ENCODE measurements at regions not wholly inside any gene's neighbourhood (a gene's known extent, or its start where the extent isn't known, plus 50 kb on each side); places are given as distances from the start of the nearest gene placed in this dataset.

DNA sequence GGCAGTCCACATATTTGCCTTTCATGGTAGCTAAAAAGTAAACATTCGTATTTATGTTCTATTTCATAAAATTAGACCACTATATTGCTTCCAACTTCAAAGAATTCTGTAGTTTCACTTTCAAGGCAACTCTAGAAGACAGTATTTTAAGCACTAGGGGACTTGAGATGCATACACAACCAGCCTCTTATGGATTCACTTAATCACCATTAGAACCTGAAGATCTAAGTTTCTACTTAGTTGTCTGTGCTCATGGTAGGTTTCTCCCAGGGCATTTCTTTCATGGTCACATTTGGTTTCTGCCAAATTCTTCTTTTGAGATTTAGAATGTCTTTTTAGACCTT, 209.9 kb upstream of the HCCS start:
- TF ChIP-seq, protein P1, sequence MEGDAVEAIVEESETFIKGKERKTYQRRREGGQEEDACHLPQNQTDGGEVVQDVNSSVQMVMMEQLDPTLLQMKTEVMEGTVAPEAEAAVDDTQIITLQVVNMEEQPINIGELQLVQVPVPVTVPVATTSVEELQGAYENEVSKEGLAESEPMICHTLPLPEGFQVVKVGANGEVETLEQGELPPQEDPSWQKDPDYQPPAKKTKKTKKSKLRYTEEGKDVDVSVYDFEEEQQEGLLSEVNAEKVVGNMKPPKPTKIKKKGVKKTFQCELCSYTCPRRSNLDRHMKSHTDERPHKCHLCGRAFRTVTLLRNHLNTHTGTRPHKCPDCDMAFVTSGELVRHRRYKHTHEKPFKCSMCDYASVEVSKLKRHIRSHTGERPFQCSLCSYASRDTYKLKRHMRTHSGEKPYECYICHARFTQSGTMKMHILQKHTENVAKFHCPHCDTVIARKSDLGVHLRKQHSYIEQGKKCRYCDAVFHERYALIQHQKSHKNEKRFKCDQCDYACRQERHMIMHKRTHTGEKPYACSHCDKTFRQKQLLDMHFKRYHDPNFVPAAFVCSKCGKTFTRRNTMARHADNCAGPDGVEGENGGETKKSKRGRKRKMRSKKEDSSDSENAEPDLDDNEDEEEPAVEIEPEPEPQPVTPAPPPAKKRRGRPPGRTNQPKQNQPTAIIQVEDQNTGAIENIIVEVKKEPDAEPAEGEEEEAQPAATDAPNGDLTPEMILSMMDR (IDR thresholded peaks at IDR 0.05), result no peak
- no peak for TF ChIP-seq POLR2A (IDR thresholded peaks at IDR 0.05)
